ENCODE measurements at regions not wholly inside any gene's neighbourhood (a gene's known extent, or its start where the extent isn't known, plus 50 kb on each side); places are given as distances from the start of the nearest gene placed in this dataset.
"Not testable (repeated sequence)": the region's sequence is repeated elsewhere in the genome, so short reads cannot be mapped to it uniquely, and the experiment has no call there.

GRCh38 chr10:31135791-31136190, 104.1 kb upstream of the ZNF438 start:
- peaks cover 17% of the 10 kb centered on the region; the same call in 1 of the 2 replicates for H3K4me1 ChIP-seq (ENCODE audit: insufficient read depth, low read length)
- not testable (repeated sequence) for H3K27ac ChIP-seq (ENCODE audit: low read length); H3K9ac ChIP-seq (ENCODE audit: low read depth, low read length)

GRCh38 chr10:31136386-31136785, 104.7 kb upstream of the ZNF438 start:
- H3K9me3 ChIP-seq (ENCODE audit: insufficient read depth, low read depth, low read length), result no peaks in the 10 kb centered on the region
- no peak overlapping the region for H3K4me3 ChIP-seq (ENCODE audit: low read length)
- peaks cover 16% of the 10 kb centered on the region for H3K27me3 ChIP-seq (ENCODE audit: insufficient read depth, low read length)
- no peak overlapping the region for H3K27ac ChIP-seq (ENCODE audit: low read length)
- no peaks in the 10 kb centered on the region for H3K36me3 ChIP-seq (ENCODE audit: insufficient read depth, low read depth, low read length)
- H3K4me1 ChIP-seq (ENCODE audit: insufficient read depth, low read length), result peaks cover 17% of the 10 kb centered on the region; the same call in 1 of the 2 replicates
- no peak overlapping the region for H3K9ac ChIP-seq (ENCODE audit: low read depth, low read length)

More at GRCh38 chr10:31135791-31136190, 104.1 kb upstream of the ZNF438 start:
- H3K9me3 ChIP-seq (ENCODE audit: insufficient read depth, low read depth, low read length); H3K36me3 ChIP-seq (ENCODE audit: insufficient read depth, low read depth, low read length); H3K4me3 ChIP-seq (ENCODE audit: low read length): not testable (repeated sequence)
- H3K27me3 ChIP-seq (ENCODE audit: insufficient read depth, low read length), result peaks cover 16% of the 10 kb centered on the region

GRCh38 chr10:31136930-31137885, 105.5 kb upstream of the ZNF438 start:
- Histone ChIP-seq H3K27ac (ENCODE audit: low read length) (no peak overlapping the region), H3K9me3 (ENCODE audit: insufficient read depth, low read depth, low read length) (no peaks in the 10 kb centered on the region), H3K9ac (ENCODE audit: low read depth, low read length) (no peak overlapping the region), H3K27me3 (ENCODE audit: insufficient read depth, low read length) (peaks cover 13% of the 10 kb centered on the region), H3K36me3 (ENCODE audit: insufficient read depth, low read depth, low read length) (no peaks in the 10 kb centered on the region), H3K4me1 (ENCODE audit: insufficient read depth, low read length) (peaks cover 17% of the 10 kb centered on the region; the same call in 1 of the 2 replicates), H3K4me3 (ENCODE audit: low read length) (no peak overlapping the region)

GRCh38 chr10:31138026-31138553, 106.4 kb upstream of the ZNF438 start:
- Histone ChIP-seq H3K27me3 (ENCODE audit: insufficient read depth, low read length) (peaks cover 4% of the 10 kb centered on the region), H3K4me1 (ENCODE audit: insufficient read depth, low read length) (peaks cover 15% of the 10 kb centered on the region; the same call in 1 of the 2 replicates), H3K27ac (ENCODE audit: low read length) (no peak overlapping the region), H3K36me3 (ENCODE audit: insufficient read depth, low read depth, low read length) (no peaks in the 10 kb centered on the region), H3K9me3 (ENCODE audit: insufficient read depth, low read depth, low read length) (no peaks in the 10 kb centered on the region), H3K9ac (ENCODE audit: low read depth, low read length) (no peak overlapping the region), H3K4me3 (ENCODE audit: low read length) (no peak overlapping the region)

GRCh38 chr10:31139497-31139896, 107.8 kb upstream of the ZNF438 start:
- Histone ChIP-seq H3K27me3 (ENCODE audit: insufficient read depth, low read length) (no peaks in the 10 kb centered on the region), H3K36me3 (ENCODE audit: insufficient read depth, low read depth, low read length) (no peaks in the 10 kb centered on the region), H3K4me3 (ENCODE audit: low read length) (no peak overlapping the region), H3K9me3 (ENCODE audit: insufficient read depth, low read depth, low read length) (no peaks in the 10 kb centered on the region), H3K4me1 (ENCODE audit: insufficient read depth, low read length) (peaks cover 8% of the 10 kb centered on the region; the same call in 1 of the 2 replicates), H3K27ac (ENCODE audit: low read length) (no peak overlapping the region), H3K9ac (ENCODE audit: low read depth, low read length) (no peak overlapping the region)

GRCh38 chr10:31140716-31141115, 109.1 kb upstream of the ZNF438 start:
- Histone ChIP-seq H3K4me1 (ENCODE audit: insufficient read depth, low read length) (no peaks in the 10 kb centered on the region), H3K9me3 (ENCODE audit: insufficient read depth, low read depth, low read length) (no peaks in the 10 kb centered on the region), H3K36me3 (ENCODE audit: insufficient read depth, low read depth, low read length) (no peaks in the 10 kb centered on the region), H3K9ac (ENCODE audit: low read depth, low read length) (no peak overlapping the region), H3K4me3 (ENCODE audit: low read length) (no peak overlapping the region), H3K27ac (ENCODE audit: low read length) (no peak overlapping the region), H3K27me3 (ENCODE audit: insufficient read depth, low read length) (no peaks in the 10 kb centered on the region)

- H3K4me1 ChIP-seq (ENCODE audit: insufficient read depth, low read length), result no peaks in the 10 kb centered on the region
- no peak overlapping the region for H3K27ac ChIP-seq (ENCODE audit: low read length)
- H3K9me3 ChIP-seq (ENCODE audit: insufficient read depth, low read depth, low read length), result no peaks in the 10 kb centered on the region
- H3K9ac ChIP-seq (ENCODE audit: low read depth, low read length), result no peak overlapping the region
- no peaks in the 10 kb centered on the region for H3K27me3 ChIP-seq (ENCODE audit: insufficient read depth, low read length)
- no peak overlapping the region for H3K4me3 ChIP-seq (ENCODE audit: low read length)
- no peaks in the 10 kb centered on the region for H3K36me3 ChIP-seq (ENCODE audit: insufficient read depth, low read depth, low read length)
These were observed 110.4 kb upstream of the ZNF438 start for GRCh38 chr10:31142026-31142425.

- no peaks in the 10 kb centered on the region for H3K36me3 ChIP-seq (ENCODE audit: insufficient read depth, low read depth, low read length)
- no peaks in the 10 kb centered on the region for H3K27me3 ChIP-seq (ENCODE audit: insufficient read depth, low read length)
- no peaks in the 10 kb centered on the region for H3K4me1 ChIP-seq (ENCODE audit: insufficient read depth, low read length)
- H3K9me3 ChIP-seq (ENCODE audit: insufficient read depth, low read depth, low read length), result no peaks in the 10 kb centered on the region
- no peak overlapping the region for H3K9ac ChIP-seq (ENCODE audit: low read depth, low read length)
- no peak overlapping the region for H3K27ac ChIP-seq (ENCODE audit: low read length)
- no peak overlapping the region for H3K4me3 ChIP-seq (ENCODE audit: low read length)
These were observed 111.8 kb upstream of the ZNF438 start for GRCh38 chr10:31143331-31143935.

GRCh38 chr10:31145986-31146385, 114.3 kb upstream of the ZNF438 start:
- H3K9ac ChIP-seq (ENCODE audit: low read depth, low read length), result no peak overlapping the region
- no peak overlapping the region for H3K27ac ChIP-seq (ENCODE audit: low read length)
- H3K27me3 ChIP-seq (ENCODE audit: insufficient read depth, low read length), result no peaks in the 10 kb centered on the region
- H3K4me3 ChIP-seq (ENCODE audit: low read length), result no peak overlapping the region
- no peaks in the 10 kb centered on the region for H3K4me1 ChIP-seq (ENCODE audit: insufficient read depth, low read length)
- H3K36me3 ChIP-seq (ENCODE audit: insufficient read depth, low read depth, low read length), result no peaks in the 10 kb centered on the region
- no peaks in the 10 kb centered on the region for H3K9me3 ChIP-seq (ENCODE audit: insufficient read depth, low read depth, low read length)

- Histone ChIP-seq H3K27me3 (ENCODE audit: insufficient read depth, low read length) (no peaks in the 10 kb centered on the region), H3K9me3 (ENCODE audit: insufficient read depth, low read depth, low read length) (no peaks in the 10 kb centered on the region), H3K9ac (ENCODE audit: low read depth, low read length) (no peak overlapping the region), H3K36me3 (ENCODE audit: insufficient read depth, low read depth, low read length) (no peaks in the 10 kb centered on the region), H3K4me3 (ENCODE audit: low read length) (no peak overlapping the region), H3K4me1 (ENCODE audit: insufficient read depth, low read length) (no peaks in the 10 kb centered on the region), H3K27ac (ENCODE audit: low read length) (no peak overlapping the region)
These were observed 115.0 kb upstream of the ZNF438 start for GRCh38 chr10:31146491-31147209.

GRCh38 chr10:31147210-31147608, 115.5 kb upstream of the ZNF438 start:
- Histone ChIP-seq H3K4me1 (ENCODE audit: insufficient read depth, low read length) (no peaks in the 10 kb centered on the region), H3K27ac (ENCODE audit: low read length) (no peak overlapping the region), H3K4me3 (ENCODE audit: low read length) (no peak overlapping the region), H3K9ac (ENCODE audit: low read depth, low read length) (no peak overlapping the region), H3K27me3 (ENCODE audit: insufficient read depth, low read length) (no peaks in the 10 kb centered on the region), H3K36me3 (ENCODE audit: insufficient read depth, low read depth, low read length) (no peaks in the 10 kb centered on the region), H3K9me3 (ENCODE audit: insufficient read depth, low read depth, low read length) (no peaks in the 10 kb centered on the region)
